ENCODE measurements at regions not wholly inside any gene's neighbourhood (a gene's known extent, or its start where the extent isn't known, plus 50 kb on each side); places are given as distances from the start of the nearest gene placed in this dataset.

DNA sequence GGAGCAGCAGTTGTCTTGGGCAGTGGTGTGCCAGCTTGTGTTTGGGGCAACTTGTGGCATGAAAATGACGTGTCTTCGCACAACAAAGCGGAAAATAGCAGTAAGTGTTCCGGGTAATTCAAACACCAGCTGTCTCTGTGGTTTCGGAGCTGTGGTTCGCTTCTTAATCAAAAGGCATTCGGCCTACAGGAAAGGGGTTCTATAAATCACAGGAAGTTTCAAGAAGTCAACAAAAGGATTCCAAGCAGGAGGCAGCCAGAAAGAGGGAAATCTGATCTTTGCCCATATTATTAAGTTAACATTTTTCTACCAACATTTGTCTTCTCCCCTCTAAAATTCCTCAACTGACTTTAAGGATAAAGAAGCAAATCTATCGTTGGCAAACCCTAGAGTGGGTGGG is 353.4 kb downstream of the FGFR2 start:
- TF ChIP-seq, protein P1, sequence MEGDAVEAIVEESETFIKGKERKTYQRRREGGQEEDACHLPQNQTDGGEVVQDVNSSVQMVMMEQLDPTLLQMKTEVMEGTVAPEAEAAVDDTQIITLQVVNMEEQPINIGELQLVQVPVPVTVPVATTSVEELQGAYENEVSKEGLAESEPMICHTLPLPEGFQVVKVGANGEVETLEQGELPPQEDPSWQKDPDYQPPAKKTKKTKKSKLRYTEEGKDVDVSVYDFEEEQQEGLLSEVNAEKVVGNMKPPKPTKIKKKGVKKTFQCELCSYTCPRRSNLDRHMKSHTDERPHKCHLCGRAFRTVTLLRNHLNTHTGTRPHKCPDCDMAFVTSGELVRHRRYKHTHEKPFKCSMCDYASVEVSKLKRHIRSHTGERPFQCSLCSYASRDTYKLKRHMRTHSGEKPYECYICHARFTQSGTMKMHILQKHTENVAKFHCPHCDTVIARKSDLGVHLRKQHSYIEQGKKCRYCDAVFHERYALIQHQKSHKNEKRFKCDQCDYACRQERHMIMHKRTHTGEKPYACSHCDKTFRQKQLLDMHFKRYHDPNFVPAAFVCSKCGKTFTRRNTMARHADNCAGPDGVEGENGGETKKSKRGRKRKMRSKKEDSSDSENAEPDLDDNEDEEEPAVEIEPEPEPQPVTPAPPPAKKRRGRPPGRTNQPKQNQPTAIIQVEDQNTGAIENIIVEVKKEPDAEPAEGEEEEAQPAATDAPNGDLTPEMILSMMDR (IDR thresholded peaks at IDR 0.05) = no peak
- no peak for DNase-seq (ENCODE audit: low spot score)
- Histone ChIP-seq H3K4me3 (no peak overlapping the region), H3K27ac (no peak overlapping the region)

DNA sequence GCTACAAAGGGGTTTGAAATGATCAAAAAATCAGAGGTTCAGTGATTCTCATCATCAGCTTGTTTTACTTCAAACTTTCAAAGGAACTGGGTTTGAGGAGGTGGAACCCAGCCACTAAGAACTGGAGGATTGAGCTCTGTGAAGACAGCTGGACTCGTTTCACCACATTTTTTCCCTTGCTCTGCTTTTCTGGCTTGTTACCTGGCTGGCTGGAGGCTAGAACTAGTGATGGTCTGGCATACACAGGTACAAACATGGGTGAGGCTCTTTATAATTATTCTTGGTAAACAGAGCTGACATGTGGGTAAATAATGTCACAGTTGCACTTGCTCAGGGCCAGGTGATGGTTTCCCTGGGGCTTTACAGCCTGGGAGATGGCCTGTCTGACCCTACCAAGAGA is 352.5 kb downstream of the FGFR2 start:
- no peak for DNase-seq (ENCODE audit: low spot score)
- TF ChIP-seq, protein P1 (IDR thresholded peaks at IDR 0.05) = no peak
- Histone ChIP-seq H3K27ac (no peak overlapping the region), H3K4me3 (no peak overlapping the region)

DNA sequence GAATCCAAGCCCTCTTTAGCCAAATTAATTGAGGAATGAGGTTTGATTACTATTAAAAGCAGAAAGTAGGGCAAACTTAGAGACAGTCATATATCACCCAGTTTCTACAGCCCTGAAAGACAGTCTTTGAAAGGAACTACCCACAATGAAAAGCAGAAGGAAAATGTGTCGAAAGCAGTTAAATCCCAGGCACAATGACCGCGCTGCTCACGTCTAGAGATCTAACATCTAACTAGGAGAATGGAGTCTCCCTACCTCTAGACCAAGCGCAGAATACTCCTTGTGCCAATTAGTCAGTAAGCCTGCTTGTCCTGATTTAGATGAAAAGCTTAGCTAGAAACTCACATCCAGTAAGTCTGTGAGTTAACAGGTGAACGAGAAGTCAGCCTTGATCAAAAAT is 350.0 kb downstream of the FGFR2 start:
- no peak for DNase-seq (ENCODE audit: low spot score)
- no peak overlapping the region for H3K4me3 ChIP-seq
- H3K27ac ChIP-seq = no peak overlapping the region
- TF ChIP-seq, protein P1 (IDR thresholded peaks at IDR 0.05) = no peak

DNA sequence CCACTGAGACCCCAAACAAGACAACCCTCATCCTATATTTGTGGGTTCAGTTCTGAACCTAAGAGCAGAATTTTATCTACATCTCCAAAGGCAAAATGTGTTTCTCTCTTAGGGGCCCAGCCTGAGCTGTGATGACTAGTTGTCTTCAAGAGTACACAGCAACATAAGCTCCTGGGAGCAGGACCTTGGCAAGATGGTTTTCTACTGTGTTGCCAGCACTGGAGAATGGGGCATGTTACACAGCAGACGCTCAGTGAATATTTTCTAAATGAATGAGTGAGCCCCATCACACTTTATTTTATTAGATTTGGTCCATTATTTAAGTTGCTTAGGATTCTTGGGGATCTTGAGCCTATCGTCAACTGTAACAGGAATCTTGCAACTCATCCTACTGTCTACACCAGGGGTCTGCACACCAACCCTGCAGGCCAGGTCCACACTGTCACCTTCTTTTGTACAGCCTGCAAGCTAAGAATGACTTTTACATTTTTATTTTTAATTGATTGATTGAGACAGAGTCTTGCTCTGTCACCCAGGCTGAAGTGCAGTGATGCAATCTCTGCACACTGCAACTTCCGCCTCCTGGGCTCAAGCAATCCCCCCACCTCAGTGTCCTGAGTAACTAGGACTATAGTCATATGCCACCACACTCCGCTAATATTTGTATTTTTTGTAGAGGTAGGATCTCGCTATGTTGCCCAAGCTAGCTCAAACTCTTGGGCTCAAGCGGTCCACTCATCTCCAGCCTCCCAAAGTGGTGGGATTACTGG is 347.1 kb downstream of the FGFR2 start:
- Histone ChIP-seq H3K27ac (no peak overlapping the region), H3K4me3 (no peak overlapping the region)
- TF ChIP-seq, protein P1 (IDR thresholded peaks at IDR 0.05) = no peak
- no peak for DNase-seq (ENCODE audit: low spot score)

DNA sequence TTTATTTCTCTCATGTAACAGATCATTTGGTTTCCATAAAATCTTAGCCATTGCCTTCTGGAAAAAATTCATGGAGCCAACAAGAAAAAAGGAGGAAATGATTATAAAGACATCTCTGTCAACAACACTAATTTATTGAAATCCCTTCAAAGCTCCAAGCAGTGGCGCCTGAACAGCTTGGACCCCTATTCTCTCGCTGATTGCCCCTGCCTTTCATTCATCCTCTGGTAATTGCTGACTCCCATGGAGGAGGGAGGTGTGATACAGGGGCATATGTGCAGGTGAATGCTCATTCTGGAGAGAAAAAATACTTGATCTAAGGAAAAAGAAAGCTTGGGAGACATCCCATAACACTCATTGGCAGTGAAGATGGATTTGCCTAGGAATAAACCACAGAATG is 345.5 kb downstream of the FGFR2 start:
- Histone ChIP-seq H3K27ac (no peak overlapping the region), H3K4me3 (no peak overlapping the region)
- no peak for DNase-seq (ENCODE audit: low spot score)
- TF ChIP-seq, protein P1 (IDR thresholded peaks at IDR 0.05) = no peak

DNA sequence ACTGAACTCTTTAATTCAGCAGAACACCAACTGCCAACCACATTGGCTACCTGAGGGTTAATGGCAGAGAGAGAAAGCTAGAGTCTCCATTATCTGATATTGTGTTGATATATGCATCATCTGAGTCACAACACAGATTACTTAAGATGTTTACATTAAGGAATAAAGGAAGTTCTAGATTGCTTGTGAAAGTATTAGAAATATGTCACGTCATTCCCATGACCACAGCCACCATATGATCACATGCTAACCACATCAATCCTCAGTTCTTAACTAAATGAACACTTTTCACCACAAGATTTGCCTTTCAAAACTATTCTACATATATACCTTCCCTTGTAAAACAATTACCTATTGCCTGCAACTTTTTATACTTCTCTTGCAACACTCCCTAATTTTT is 337.9 kb downstream of the FGFR2 start:
- no peak for DNase-seq (ENCODE audit: low spot score)
- TF ChIP-seq, protein P1 (IDR thresholded peaks at IDR 0.05) = no peak
- no peak overlapping the region for H3K4me3 ChIP-seq
- no peak overlapping the region for H3K27ac ChIP-seq

DNA sequence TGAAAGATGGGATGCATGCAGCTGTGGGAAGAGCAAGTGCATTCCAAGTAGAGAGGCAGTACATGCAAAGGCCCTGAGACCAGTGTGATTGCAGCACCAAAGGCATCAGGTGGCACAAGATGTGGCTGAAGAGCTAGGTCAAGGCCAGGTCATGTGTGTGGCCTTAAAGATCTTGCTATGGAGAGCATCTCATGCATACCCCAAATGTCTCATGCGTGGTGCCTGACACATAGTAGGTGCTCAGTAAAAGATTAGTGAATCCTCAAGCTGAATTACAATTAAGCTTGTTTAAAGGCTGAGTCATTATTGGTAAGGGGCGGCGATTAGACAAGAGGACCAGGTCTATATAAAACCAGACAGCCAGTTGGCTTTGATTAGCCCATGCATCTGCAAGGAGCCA is 336.6 kb downstream of the FGFR2 start:
- TF ChIP-seq, protein P1 (IDR thresholded peaks at IDR 0.05) = no peak
- no peak overlapping the region for H3K4me3 ChIP-seq
- no peak for DNase-seq (ENCODE audit: low spot score)
- H3K27ac ChIP-seq = no peak overlapping the region
